Mesendoderm (in vitro differentiated cells): ENCODE measurements at regions not wholly inside any gene's neighbourhood (a gene's known extent, or its start where the extent isn't known, plus 50 kb on each side); places are given as distances from the start of the nearest gene placed in this dataset.

Experiments
- DNase-seq: peaks from one replicate; pipeline ENCODE4 v3.0.0; 2013
- H2AK5ac ChIP-seq: 2 replicates; pipeline ENCODE4 v1.6.1; 2013; ENCODE audit warnings: low read length, inconsistent platforms
- H2BK120ac ChIP-seq: 2 replicates; pipeline ENCODE4 v1.6.1; 2013; ENCODE audit warnings: low read depth, mild to moderate bottlenecking, low read length, moderate library complexity, mixed read lengths
- H2BK15ac ChIP-seq: replicated peaks from 2 replicates; pipeline ENCODE4 v1.6.1; 2013; ENCODE audit warnings: low read depth, mild to moderate bottlenecking, moderate library complexity
- H2BK5ac ChIP-seq: 2 replicates; pipeline ENCODE4 v1.6.1; 2013; ENCODE audit warnings: low read length, inconsistent platforms
- H3K18ac ChIP-seq: 2 replicates; pipeline ENCODE4 v1.6.1; 2013; ENCODE audit warnings: mild to moderate bottlenecking, low read length, mixed read lengths
- H3K23ac ChIP-seq: one replicate; pipeline ENCODE4 v1.6.1; 2013; ENCODE audit warnings: low read length
- H3K27ac ChIP-seq: 2 replicates; pipeline ENCODE4 v1.5.1; 2013; ENCODE audit warnings: low read depth, mild to moderate bottlenecking, inconsistent platforms, low read length, moderate library complexity
- H3K27me3 ChIP-seq: 2 replicates; pipeline ENCODE4 v1.6.1; 2013; ENCODE audit warnings: low read length, control low read depth, mild to moderate bottlenecking, inconsistent platforms; ENCODE audit not compliant: insufficient read depth, poor library complexity
- H3K36me3 ChIP-seq: 2 replicates; pipeline ENCODE4 v1.6.1; 2013; ENCODE audit warnings: low read length, inconsistent platforms; ENCODE audit not compliant: control insufficient read depth, insufficient read depth
- H3K4ac ChIP-seq: one replicate; pipeline ENCODE4 v1.6.1; 2013; ENCODE audit warnings: low read depth, mild to moderate bottlenecking, low read length, moderate library complexity
- H3K4me1 ChIP-seq: 2 replicates; pipeline ENCODE4 v1.6.1; 2013; ENCODE audit warnings: low read depth, low read length, inconsistent platforms; ENCODE audit not compliant: control insufficient read depth
- H3K4me2 ChIP-seq: 2 replicates; pipeline ENCODE4 v1.6.1; 2013; ENCODE audit warnings: low read length
- H3K4me3 ChIP-seq: 2 replicates; pipeline ENCODE4 v1.5.1; 2013; ENCODE audit warnings: mild to moderate bottlenecking, low read length
- H3K56ac ChIP-seq: one replicate; pipeline ENCODE4 v1.6.1; 2013; ENCODE audit warnings: low read length
- H3K79me1 ChIP-seq: 2 replicates; pipeline ENCODE4 v1.6.1; 2013; ENCODE audit warnings: low read length, inconsistent platforms
- H3K79me2 ChIP-seq: 2 replicates; pipeline ENCODE4 v1.6.1; 2013; ENCODE audit warnings: mild to moderate bottlenecking, low read length; ENCODE audit not compliant: control insufficient read depth, insufficient read depth
- H3K9ac ChIP-seq: 2 replicates; pipeline ENCODE4 v1.6.1; 2013; ENCODE audit warnings: low read length, inconsistent platforms
- H4K5ac ChIP-seq: one replicate; pipeline ENCODE4 v1.6.1; 2013; ENCODE audit warnings: low read length
- H4K8ac ChIP-seq: one replicate; pipeline ENCODE4 v1.6.1; 2013; ENCODE audit warnings: low read depth, mild to moderate bottlenecking, control low read depth, low read length, moderate library complexity
- WGBS: extraction: QIAGEN DNeasy Blood & Tissue Kit; methylation state at CpG from one replicate; pipeline ENCODE4 v1.1.7; 2013; ENCODE audit warnings: low lambda C conversion rate, missing lambda C conversion rate; ENCODE audit not compliant: insufficient coverage; ENCODE audit errors: extremely low coverage; 5-methylcytosine and 5-hydroxymethylcytosine counted together

GRCh38 chr1:221085701-221086375 is 206.6 kb downstream of the HLX start:
- WGBS, result no CpG with 5 or more reads among the region's 2 CpGs
- no peak overlapping the region for H3K56ac ChIP-seq
- no peak overlapping the region for H2AK5ac ChIP-seq
- H2BK5ac ChIP-seq, result no peak overlapping the region
- no peaks in the 10 kb centered on the region for H3K79me2 ChIP-seq
- no peak overlapping the region for H3K18ac ChIP-seq
- no peak overlapping the region for H2BK120ac ChIP-seq
- H4K8ac ChIP-seq, result no peak overlapping the region
- H3K4me3 ChIP-seq, result no peak overlapping the region
- H3K27ac ChIP-seq, result no peak overlapping the region
- no peak overlapping the region for H2BK15ac ChIP-seq
- no peak overlapping the region for H4K5ac ChIP-seq
- no peaks in the 10 kb centered on the region for H3K4me1 ChIP-seq
- no peaks in the 10 kb centered on the region for H3K79me1 ChIP-seq
- H3K4me2 ChIP-seq, result no peak overlapping the region
- H3K9ac ChIP-seq, result no peak overlapping the region
- no peak overlapping the region for H3K4ac ChIP-seq
- H3K36me3 ChIP-seq, result no peaks in the 10 kb centered on the region
- no peaks in the 10 kb centered on the region for H3K27me3 ChIP-seq
- DNase-seq, result no peak
- H3K23ac ChIP-seq, result no peak overlapping the region

- Histone ChIP-seq H2BK5ac (no peak overlapping the region), H3K4me3 (no peak overlapping the region), H3K36me3 (no peaks in the 10 kb centered on the region), H3K56ac (no peak overlapping the region), H3K23ac (no peak overlapping the region), H2BK15ac (no peak overlapping the region), H4K8ac (no peak overlapping the region), H4K5ac (no peak overlapping the region), H3K79me2 (no peaks in the 10 kb centered on the region), H3K4me1 (no peaks in the 10 kb centered on the region), H3K27ac (no peak overlapping the region), H3K4ac (no peak overlapping the region), H3K9ac (no peak overlapping the region), H2BK120ac (no peak overlapping the region), H3K27me3 (no peaks in the 10 kb centered on the region), H3K4me2 (no peak overlapping the region), H3K79me1 (no peaks in the 10 kb centered on the region), H3K18ac (no peak overlapping the region), H2AK5ac (no peak overlapping the region)
- DNase-seq, result no peak
- WGBS, result no CpG with 5 or more reads among the region's 2 CpGs
Measured at GRCh38 chr1:221087919-221088318, 208.7 kb downstream of the HLX start.

- Histone ChIP-seq H2AK5ac (no peak overlapping the region), H3K4me1 (no peaks in the 10 kb centered on the region), H2BK5ac (no peak overlapping the region), H3K79me2 (no peaks in the 10 kb centered on the region), H3K79me1 (no peaks in the 10 kb centered on the region), H3K4me3 (no peak overlapping the region), H3K36me3 (no peaks in the 10 kb centered on the region), H3K4me2 (no peak overlapping the region), H3K23ac (no peak overlapping the region), H3K18ac (no peak overlapping the region), H3K56ac (no peak overlapping the region), H4K5ac (no peak overlapping the region), H2BK15ac (no peak overlapping the region), H3K27me3 (no peaks in the 10 kb centered on the region), H4K8ac (no peak overlapping the region), H3K4ac (no peak overlapping the region), H3K9ac (no peak overlapping the region), H3K27ac (no peak overlapping the region), H2BK120ac (no peak overlapping the region)
- DNase-seq, result no peak
- WGBS, result no CpG with 5 or more reads among the region's 3 CpGs
Measured at GRCh38 chr1:221089273-221089672, 210.0 kb downstream of the HLX start.

GRCh38 chr1:221089803-221090202 is 210.6 kb downstream of the HLX start:
- no CpG with 5 or more reads among the region's 1 CpG for WGBS

GRCh38 chr1:221093903-221094791 is 214.9 kb downstream of the HLX start:
- no peaks in the 10 kb centered on the region for H3K27me3 ChIP-seq
- no peak overlapping the region for H3K18ac ChIP-seq
- H3K79me1 ChIP-seq, result no peaks in the 10 kb centered on the region
- H3K9ac ChIP-seq, result no peak overlapping the region
- H3K27ac ChIP-seq, result no peak overlapping the region
- WGBS, result no CpG with 5 or more reads among the region's 5 CpGs
- H4K8ac ChIP-seq, result no peak overlapping the region
- H3K23ac ChIP-seq, result no peak overlapping the region
- H3K4me1 ChIP-seq, result no peaks in the 10 kb centered on the region
- H3K4ac ChIP-seq, result no peak overlapping the region
- H2AK5ac ChIP-seq, result no peak overlapping the region
- H2BK15ac ChIP-seq, result no peak overlapping the region
- H2BK5ac ChIP-seq, result no peak overlapping the region
- H3K79me2 ChIP-seq, result no peaks in the 10 kb centered on the region
- H3K4me3 ChIP-seq, result no peak overlapping the region
- H3K56ac ChIP-seq, result no peak overlapping the region
- no peak overlapping the region for H3K4me2 ChIP-seq
- DNase-seq, result peak; percentile 49
- H4K5ac ChIP-seq, result no peak overlapping the region
- no peaks in the 10 kb centered on the region for H3K36me3 ChIP-seq
- H2BK120ac ChIP-seq, result no peak overlapping the region

More at GRCh38 chr1:221089803-221090202, 210.6 kb downstream of the HLX start:
- Histone ChIP-seq H3K9ac (no peak overlapping the region), H3K79me1 (no peaks in the 10 kb centered on the region), H3K36me3 (no peaks in the 10 kb centered on the region), H2BK15ac (no peak overlapping the region), H2BK5ac (no peak overlapping the region), H3K18ac (no peak overlapping the region), H3K4me1 (no peaks in the 10 kb centered on the region), H3K27me3 (no peaks in the 10 kb centered on the region), H3K4ac (no peak overlapping the region), H2AK5ac (no peak overlapping the region), H3K4me3 (no peak overlapping the region), H2BK120ac (no peak overlapping the region), H3K79me2 (no peaks in the 10 kb centered on the region), H4K5ac (no peak overlapping the region), H3K27ac (no peak overlapping the region), H3K23ac (no peak overlapping the region), H3K56ac (no peak overlapping the region), H3K4me2 (no peak overlapping the region), H4K8ac (no peak overlapping the region)
- no peak for DNase-seq
